ENCODE measurements at regions not wholly inside any gene's neighbourhood (a gene's known extent, or its start where the extent isn't known, plus 50 kb on each side); places are given as distances from the start of the nearest gene placed in this dataset.

- Histone ChIP-seq H3K36me3 (ENCODE audit: control insufficient read depth, insufficient read depth, low read length) (no peaks in the 10 kb centered on the region), H3K27ac (ENCODE audit: insufficient read depth, low read depth, low read length, poor library complexity, severe bottlenecking) (no peak overlapping the region), H3K4me1 (ENCODE audit: control insufficient read depth, insufficient read depth, low read length) (peaks cover 21% of the 10 kb centered on the region), H3K4me3 (ENCODE audit: insufficient read depth, low read depth, low read length) (no peak overlapping the region), H3K27me3 (ENCODE audit: control insufficient read depth, insufficient read depth, low read length, poor library complexity, severe bottlenecking) (no peaks in the 10 kb centered on the region), H3K9me3 (ENCODE audit: control insufficient read depth, low read length) (no peaks in the 10 kb centered on the region)
- WGBS, 2 experiments: 96 to 98% methylated on average over 9 of the region's 9 CpGs
Measured at GRCh38 chr1:22241811-22242210, 98.9 kb upstream of the WNT4 start.

DNA sequence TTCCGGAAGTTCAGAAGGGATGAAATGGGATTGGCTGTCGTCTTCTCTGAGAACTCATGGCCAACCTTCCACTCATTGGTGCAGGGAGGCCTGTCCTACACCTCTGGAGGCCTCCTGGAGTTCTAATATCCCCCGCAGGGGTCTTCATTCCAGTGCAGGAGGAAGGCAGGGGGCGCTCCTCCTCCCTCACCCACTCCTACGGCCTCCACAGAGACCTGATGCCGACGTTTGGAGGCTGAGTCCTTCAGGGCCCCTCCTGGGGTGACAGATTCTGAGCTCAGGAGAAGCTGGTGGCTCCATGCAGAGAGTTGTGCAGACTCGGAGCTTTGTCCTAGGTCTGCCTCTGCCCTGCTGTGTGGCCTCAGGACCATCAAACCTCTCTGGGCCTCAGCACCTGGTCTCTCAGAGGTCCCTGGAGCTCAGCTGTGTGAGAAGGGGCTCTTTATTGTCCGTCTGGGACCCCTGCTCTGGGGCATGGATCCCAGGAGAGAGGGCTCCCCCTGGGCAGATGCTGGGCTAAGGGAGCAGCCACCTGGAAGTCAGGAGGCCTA is 102.3 kb upstream of the WNT4 start:
- H3K36me3 ChIP-seq (ENCODE audit: control insufficient read depth, insufficient read depth, low read length): no peaks in the 10 kb centered on the region
- H3K27me3 ChIP-seq (ENCODE audit: control insufficient read depth, insufficient read depth, low read length, poor library complexity, severe bottlenecking): peaks cover 12% of the 10 kb centered on the region
- no peaks in the 10 kb centered on the region for H3K9me3 ChIP-seq (ENCODE audit: control insufficient read depth, low read length)
- H3K27ac ChIP-seq (ENCODE audit: insufficient read depth, low read depth, low read length, poor library complexity, severe bottlenecking): peak overlapping the region; percentile 16
- peaks cover 21% of the 10 kb centered on the region for H3K4me1 ChIP-seq (ENCODE audit: control insufficient read depth, insufficient read depth, low read length)
- H3K4me3 ChIP-seq (ENCODE audit: insufficient read depth, low read depth, low read length): no peak overlapping the region
- 73 to 74% methylated on average over 9 of the region's 9 CpGs for WGBS, 2 experiments

- Histone ChIP-seq H3K9me3 (ENCODE audit: control insufficient read depth, low read length) (no peaks in the 10 kb centered on the region), H3K27me3 (ENCODE audit: control insufficient read depth, insufficient read depth, low read length, poor library complexity, severe bottlenecking) (peaks cover 12% of the 10 kb centered on the region), H3K4me3 (ENCODE audit: insufficient read depth, low read depth, low read length) (no peak overlapping the region), H3K36me3 (ENCODE audit: control insufficient read depth, insufficient read depth, low read length) (no peaks in the 10 kb centered on the region), H3K27ac (ENCODE audit: insufficient read depth, low read depth, low read length, poor library complexity, severe bottlenecking) (peak overlapping the region; percentile 16), H3K4me1 (ENCODE audit: control insufficient read depth, insufficient read depth, low read length) (peaks cover 27% of the 10 kb centered on the region)
- WGBS, 2 experiments: 5 to 14% methylated on average over 8 of the region's 8 CpGs
Measured at GRCh38 chr1:22245726-22246125, 102.8 kb upstream of the WNT4 start.

- Histone ChIP-seq H3K27me3 (ENCODE audit: control insufficient read depth, insufficient read depth, low read length, poor library complexity, severe bottlenecking) (peaks cover 12% of the 10 kb centered on the region), H3K4me1 (ENCODE audit: control insufficient read depth, insufficient read depth, low read length) (peaks cover 32% of the 10 kb centered on the region), H3K4me3 (ENCODE audit: insufficient read depth, low read depth, low read length) (no peak overlapping the region), H3K36me3 (ENCODE audit: control insufficient read depth, insufficient read depth, low read length) (no peaks in the 10 kb centered on the region), H3K27ac (ENCODE audit: insufficient read depth, low read depth, low read length, poor library complexity, severe bottlenecking) (no peak overlapping the region), H3K9me3 (ENCODE audit: control insufficient read depth, low read length) (no peaks in the 10 kb centered on the region)
- 92 to 99% methylated on average over 3 of the region's 3 CpGs for WGBS, 2 experiments
Measured at GRCh38 chr1:22246755-22247480, 104.0 kb upstream of the WNT4 start.

- WGBS, 2 experiments: 87 to 89% methylated on average over 18 of the region's 18 CpGs
Measured at GRCh38 chr1:22247527-22248245, 104.8 kb upstream of the WNT4 start.

GRCh38 chr1:22248746-22249145 is 105.8 kb upstream of the WNT4 start:
- Histone ChIP-seq H3K27me3 (ENCODE audit: control insufficient read depth, insufficient read depth, low read length, poor library complexity, severe bottlenecking) (peaks cover 12% of the 10 kb centered on the region), H3K4me1 (ENCODE audit: control insufficient read depth, insufficient read depth, low read length) (peaks cover 33% of the 10 kb centered on the region), H3K9me3 (ENCODE audit: control insufficient read depth, low read length) (no peaks in the 10 kb centered on the region), H3K36me3 (ENCODE audit: control insufficient read depth, insufficient read depth, low read length) (no peaks in the 10 kb centered on the region), H3K4me3 (ENCODE audit: insufficient read depth, low read depth, low read length) (no peak overlapping the region), H3K27ac (ENCODE audit: insufficient read depth, low read depth, low read length, poor library complexity, severe bottlenecking) (no peak overlapping the region)
- WGBS, 2 experiments: 91 to 92% methylated on average over 8 of the region's 8 CpGs

More at GRCh38 chr1:22247527-22248245, 104.8 kb upstream of the WNT4 start:
- Histone ChIP-seq H3K4me1 (ENCODE audit: control insufficient read depth, insufficient read depth, low read length) (peaks cover 32% of the 10 kb centered on the region), H3K4me3 (ENCODE audit: insufficient read depth, low read depth, low read length) (no peak overlapping the region), H3K27ac (ENCODE audit: insufficient read depth, low read depth, low read length, poor library complexity, severe bottlenecking) (no peak overlapping the region), H3K36me3 (ENCODE audit: control insufficient read depth, insufficient read depth, low read length) (no peaks in the 10 kb centered on the region), H3K27me3 (ENCODE audit: control insufficient read depth, insufficient read depth, low read length, poor library complexity, severe bottlenecking) (peaks cover 12% of the 10 kb centered on the region), H3K9me3 (ENCODE audit: control insufficient read depth, low read length) (no peaks in the 10 kb centered on the region)

- Histone ChIP-seq H3K9me3 (ENCODE audit: control insufficient read depth, low read length) (no peaks in the 10 kb centered on the region), H3K27me3 (ENCODE audit: control insufficient read depth, insufficient read depth, low read length, poor library complexity, severe bottlenecking) (peaks cover 12% of the 10 kb centered on the region), H3K36me3 (ENCODE audit: control insufficient read depth, insufficient read depth, low read length) (no peaks in the 10 kb centered on the region), H3K27ac (ENCODE audit: insufficient read depth, low read depth, low read length, poor library complexity, severe bottlenecking) (no peak overlapping the region), H3K4me3 (ENCODE audit: insufficient read depth, low read depth, low read length) (no peak overlapping the region), H3K4me1 (ENCODE audit: control insufficient read depth, insufficient read depth, low read length) (peaks cover 30% of the 10 kb centered on the region)
- 88% methylated on average over 11 of the region's 11 CpGs for whole genome bisulfite sequencing, 2 experiments
Measured at GRCh38 chr1:22249928-22250680, 107.2 kb upstream of the WNT4 start.

DNA sequence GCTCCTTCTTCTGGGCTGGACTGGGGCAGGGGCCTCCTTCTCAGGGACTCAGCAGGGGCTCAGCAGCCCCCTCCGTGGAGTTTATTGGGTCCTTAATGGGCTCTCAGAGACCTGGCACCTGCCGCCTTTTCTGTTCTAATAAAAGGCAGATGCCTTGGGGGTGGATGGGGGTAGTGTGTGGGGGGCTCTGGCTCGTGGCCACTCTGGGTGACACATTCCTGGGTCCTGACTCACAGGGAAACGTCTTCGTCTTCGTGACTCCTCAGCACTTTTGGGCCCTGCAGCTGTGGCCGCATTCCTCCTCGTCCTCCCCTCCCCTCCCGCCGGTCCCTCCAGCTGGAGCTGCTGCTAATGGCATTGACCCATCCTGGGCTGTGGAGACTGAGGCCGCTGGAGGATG is 107.8 kb upstream of the WNT4 start:
- Histone ChIP-seq H3K9me3 (ENCODE audit: control insufficient read depth, low read length) (no peaks in the 10 kb centered on the region), H3K4me3 (ENCODE audit: insufficient read depth, low read depth, low read length) (no peak overlapping the region), H3K4me1 (ENCODE audit: control insufficient read depth, insufficient read depth, low read length) (peaks cover 23% of the 10 kb centered on the region), H3K36me3 (ENCODE audit: control insufficient read depth, insufficient read depth, low read length) (no peaks in the 10 kb centered on the region), H3K27ac (ENCODE audit: insufficient read depth, low read depth, low read length, poor library complexity, severe bottlenecking) (no peak overlapping the region), H3K27me3 (ENCODE audit: control insufficient read depth, insufficient read depth, low read length, poor library complexity, severe bottlenecking) (peaks cover 12% of the 10 kb centered on the region)
- 49 to 51% methylated on average over 11 of the region's 11 CpGs for WGBS, 2 experiments

DNA sequence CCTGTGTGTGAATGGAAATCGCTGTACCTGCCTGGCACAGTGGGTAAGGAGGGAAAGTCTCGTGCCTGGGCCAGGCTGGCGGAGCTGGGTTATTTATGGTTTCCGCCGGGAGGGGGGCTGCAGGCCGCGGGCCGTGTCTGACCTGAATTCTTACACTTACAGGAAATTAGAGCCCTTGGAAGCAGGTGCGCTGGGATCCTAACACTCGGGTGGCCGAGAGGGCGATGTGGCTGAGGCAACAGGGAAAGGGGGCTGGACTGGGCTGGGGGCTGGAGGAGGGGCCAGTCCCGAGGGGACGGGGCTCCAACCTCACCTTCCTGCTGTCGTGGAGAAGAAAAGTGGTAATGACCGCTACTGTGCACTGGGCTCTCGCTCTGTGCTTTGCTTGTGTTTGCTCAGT is 109.4 kb upstream of the WNT4 start:
- no peak overlapping the region for H3K4me3 ChIP-seq (ENCODE audit: insufficient read depth, low read depth, low read length)
- 74 to 75% methylated on average over 17 of the region's 17 CpGs for WGBS, 2 experiments
- peaks cover 16% of the 10 kb centered on the region for H3K4me1 ChIP-seq (ENCODE audit: control insufficient read depth, insufficient read depth, low read length)
- H3K36me3 ChIP-seq (ENCODE audit: control insufficient read depth, insufficient read depth, low read length): no peaks in the 10 kb centered on the region
- no peak overlapping the region for H3K27ac ChIP-seq (ENCODE audit: insufficient read depth, low read depth, low read length, poor library complexity, severe bottlenecking)
- peaks cover 10% of the 10 kb centered on the region for H3K27me3 ChIP-seq (ENCODE audit: control insufficient read depth, insufficient read depth, low read length, poor library complexity, severe bottlenecking)
- no peaks in the 10 kb centered on the region for H3K9me3 ChIP-seq (ENCODE audit: control insufficient read depth, low read length)
